ENCODE measurements at regions not wholly inside any gene's neighbourhood (a gene's known extent, or its start where the extent isn't known, plus 50 kb on each side); places are given as distances from the start of the nearest gene placed in this dataset.
"Not testable (repeated sequence)": the region's sequence is repeated elsewhere in the genome, so short reads cannot be mapped to it uniquely, and the experiment has no call there.

- DNase-seq (ENCODE audit: low spot score): no peak
- TF ChIP-seq CTCF (IDR thresholded peaks at IDR 0.05; ENCODE audit: borderline replicate concordance, control extremely low read depth, extremely low read depth, insufficient read depth, missing control alignments): no peak
- in situ Hi-C loops (cut with MboI; ENCODE audit: low sequenced_read_pairs, unreplicated experiment): no loop called here
These were observed 350.8 kb downstream of the PTH2R start for GRCh38 chr2:208757364-208757763.

- DNase-seq (ENCODE audit: low spot score); in situ Hi-C loops (cut with MboI; ENCODE audit: low sequenced_read_pairs, unreplicated experiment): not testable (repeated sequence)
These were observed 366.5 kb downstream of the PTH2R start for GRCh38 chr2:208773074-208773473.

- in situ Hi-C loops (cut with MboI; ENCODE audit: low sequenced_read_pairs, unreplicated experiment): no loop called here
- no peak for DNase-seq (ENCODE audit: low spot score)
- TF ChIP-seq CTCF (IDR thresholded peaks at IDR 0.05; ENCODE audit: borderline replicate concordance, control extremely low read depth, extremely low read depth, insufficient read depth, missing control alignments): no peak
These were observed 374.6 kb downstream of the PTH2R start for GRCh38 chr2:208781166-208781565.

GRCh38 chr2:208782097-208782496 is 375.5 kb downstream of the PTH2R start:
- in situ Hi-C loops (cut with MboI; ENCODE audit: low sequenced_read_pairs, unreplicated experiment): no loop called here
- no peak for DNase-seq (ENCODE audit: low spot score)
- TF ChIP-seq CTCF (IDR thresholded peaks at IDR 0.05; ENCODE audit: borderline replicate concordance, control extremely low read depth, extremely low read depth, insufficient read depth, missing control alignments): no peak

GRCh38 chr2:208783184-208783583 is 376.6 kb downstream of the PTH2R start:
- no peak for DNase-seq (ENCODE audit: low spot score)
- in situ Hi-C loops (cut with MboI; ENCODE audit: low sequenced_read_pairs, unreplicated experiment): no loop called here
- no peak for TF ChIP-seq CTCF (IDR thresholded peaks at IDR 0.05; ENCODE audit: borderline replicate concordance, control extremely low read depth, extremely low read depth, insufficient read depth, missing control alignments)

GRCh38 chr2:208784774-208785173 is 378.2 kb downstream of the PTH2R start:
- in situ Hi-C loops (cut with MboI; ENCODE audit: low sequenced_read_pairs, unreplicated experiment); DNase-seq (ENCODE audit: low spot score): not testable (repeated sequence)

- no peak for TF ChIP-seq CTCF (IDR thresholded peaks at IDR 0.05; ENCODE audit: borderline replicate concordance, control extremely low read depth, extremely low read depth, insufficient read depth, missing control alignments)
- no peak for DNase-seq (ENCODE audit: low spot score)
- in situ Hi-C loops (cut with MboI; ENCODE audit: low sequenced_read_pairs, unreplicated experiment): no loop called here
These were observed 384.7 kb downstream of the PTH2R start for GRCh38 chr2:208791257-208791656.

- no peak for DNase-seq (ENCODE audit: low spot score)
- in situ Hi-C loops (cut with MboI; ENCODE audit: low sequenced_read_pairs, unreplicated experiment): no loop called here
- TF ChIP-seq CTCF (IDR thresholded peaks at IDR 0.05; ENCODE audit: borderline replicate concordance, control extremely low read depth, extremely low read depth, insufficient read depth, missing control alignments): no peak
These were observed 386.2 kb downstream of the PTH2R start for GRCh38 chr2:208792766-208793165.

All from GM13976 (cell line).